ENCODE measurements at regions not wholly inside any gene's neighbourhood (a gene's known extent, or its start where the extent isn't known, plus 50 kb on each side); places are given as distances from the start of the nearest gene placed in this dataset.

DNA sequence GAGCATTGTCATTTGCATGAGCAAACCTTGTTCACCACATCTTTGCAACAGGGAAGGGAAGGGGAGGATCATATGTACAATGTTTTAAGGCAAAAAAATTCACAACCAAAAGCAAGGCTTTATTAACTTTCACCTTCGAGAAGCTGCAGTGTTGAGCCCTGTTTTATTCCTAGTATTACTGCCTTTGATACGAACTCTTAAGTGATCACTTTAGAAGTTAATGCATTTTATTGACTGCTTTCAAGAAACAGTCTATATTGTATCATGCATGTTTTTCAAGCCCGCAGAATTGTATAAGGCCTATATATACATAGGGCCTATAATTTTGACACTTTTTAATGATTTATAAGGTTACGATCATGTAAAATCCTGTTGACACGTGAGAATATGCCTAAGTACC, 117.5 kb upstream of the VPREB1 start:
- no peaks in the 10 kb centered on the region for H3K36me3 ChIP-seq (ENCODE audit: control insufficient read depth, insufficient read depth, low read length)
- H3K4me1 ChIP-seq, result no peaks in the 10 kb centered on the region
- Mint-ChIP-seq H3K27me3 (ENCODE audit: insufficient read depth, unreplicated experiment) (peaks cover 19% of the 10 kb centered on the region), H3K4me1 (ENCODE audit: low read depth, unreplicated experiment) (peaks cover under 1% of the 10 kb centered on the region), H3K27ac (ENCODE audit: unreplicated experiment) (no peak overlapping the region), H3K36me3 (ENCODE audit: insufficient read depth, unreplicated experiment) (no peaks in the 10 kb centered on the region), H3K9me3 (ENCODE audit: unreplicated experiment) (no peaks in the 10 kb centered on the region), H3K4me3 (ENCODE audit: unreplicated experiment) (no peak overlapping the region)
- DNase-seq, result no peak
- ChIA-PET CTCF (no interaction called here), POLR2A (no interaction called here)
- intact Hi-C loops (cut with micrococcal nuclease; ENCODE audit: unreplicated experiment), result no loop called here
- BruUV-seq (replicated peaks), result no TSS peak
- TF ChIP-seq, protein P1, sequence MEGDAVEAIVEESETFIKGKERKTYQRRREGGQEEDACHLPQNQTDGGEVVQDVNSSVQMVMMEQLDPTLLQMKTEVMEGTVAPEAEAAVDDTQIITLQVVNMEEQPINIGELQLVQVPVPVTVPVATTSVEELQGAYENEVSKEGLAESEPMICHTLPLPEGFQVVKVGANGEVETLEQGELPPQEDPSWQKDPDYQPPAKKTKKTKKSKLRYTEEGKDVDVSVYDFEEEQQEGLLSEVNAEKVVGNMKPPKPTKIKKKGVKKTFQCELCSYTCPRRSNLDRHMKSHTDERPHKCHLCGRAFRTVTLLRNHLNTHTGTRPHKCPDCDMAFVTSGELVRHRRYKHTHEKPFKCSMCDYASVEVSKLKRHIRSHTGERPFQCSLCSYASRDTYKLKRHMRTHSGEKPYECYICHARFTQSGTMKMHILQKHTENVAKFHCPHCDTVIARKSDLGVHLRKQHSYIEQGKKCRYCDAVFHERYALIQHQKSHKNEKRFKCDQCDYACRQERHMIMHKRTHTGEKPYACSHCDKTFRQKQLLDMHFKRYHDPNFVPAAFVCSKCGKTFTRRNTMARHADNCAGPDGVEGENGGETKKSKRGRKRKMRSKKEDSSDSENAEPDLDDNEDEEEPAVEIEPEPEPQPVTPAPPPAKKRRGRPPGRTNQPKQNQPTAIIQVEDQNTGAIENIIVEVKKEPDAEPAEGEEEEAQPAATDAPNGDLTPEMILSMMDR (IDR thresholded peaks at IDR 0.05; ENCODE audit: insufficient read depth in 1 of 2, low read depth in 1 of 2, low read length in 1 of 2, severe bottlenecking in 1 of 2, unreplicated experiment in 1 of 2), result no peak
- no peaks in the 10 kb centered on the region for H3K27me3 ChIP-seq (replicated peaks; ENCODE audit: control insufficient read depth, insufficient read depth, low read length)
- H3K4me3 ChIP-seq (ENCODE audit: low read depth, low read length), result no peak overlapping the region
- H3K9me3 ChIP-seq, result no peaks in the 10 kb centered on the region

DNA sequence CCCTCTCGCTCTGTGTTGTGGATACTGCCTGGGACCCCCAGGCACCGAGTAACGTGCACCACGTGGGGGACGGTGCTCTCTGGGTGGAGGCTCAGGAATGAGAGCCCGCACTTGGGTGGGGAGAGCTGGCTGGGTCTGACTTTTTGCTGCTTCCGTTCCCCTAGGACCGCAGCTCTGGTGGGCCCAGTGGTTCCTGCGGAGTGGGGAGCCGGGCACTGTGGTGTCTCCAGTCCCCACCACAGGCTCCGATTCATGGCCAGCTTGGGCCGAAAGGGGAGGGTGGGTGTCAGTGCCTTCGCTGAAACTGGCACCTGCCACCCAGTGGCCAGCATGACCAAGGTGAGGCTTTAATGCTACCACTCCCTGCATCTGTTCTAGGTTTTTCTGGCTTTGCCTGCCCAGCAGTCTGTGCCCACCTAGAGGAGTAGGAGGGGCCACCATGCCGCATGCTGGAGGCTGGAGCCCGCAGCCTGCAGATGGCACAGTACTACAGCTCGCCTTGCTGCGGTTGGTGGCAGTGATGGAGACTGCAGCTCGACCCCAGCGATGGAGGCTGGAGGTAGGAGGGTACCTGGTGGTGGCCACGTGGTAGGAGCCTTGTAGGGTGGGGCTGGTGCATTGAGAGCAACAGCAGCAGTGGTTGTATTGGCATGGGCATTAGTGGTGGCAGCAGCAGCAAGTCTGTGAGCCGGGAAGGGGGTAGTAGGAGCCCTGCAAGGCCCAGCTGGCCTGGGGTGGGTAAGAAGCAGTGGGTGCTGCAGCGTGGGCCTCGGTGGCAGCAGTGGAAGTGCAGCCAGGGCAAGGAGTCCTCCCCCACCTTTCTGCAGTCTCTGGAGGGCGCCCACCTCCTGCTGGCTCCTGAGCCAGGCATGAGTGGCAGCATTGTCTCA, 118.8 kb upstream of the VPREB1 start:
- Histone ChIP-seq H3K4me3 (ENCODE audit: low read depth, low read length) (no peak overlapping the region), H3K9me3 (no peaks in the 10 kb centered on the region), H3K27me3 (replicated peaks; ENCODE audit: control insufficient read depth, insufficient read depth, low read length) (no peaks in the 10 kb centered on the region), H3K4me1 (no peaks in the 10 kb centered on the region), H3K36me3 (ENCODE audit: control insufficient read depth, insufficient read depth, low read length) (no peaks in the 10 kb centered on the region)
- Mint-ChIP-seq H3K27ac (ENCODE audit: unreplicated experiment) (no peak overlapping the region), H3K9me3 (ENCODE audit: unreplicated experiment) (no peaks in the 10 kb centered on the region), H3K4me1 (ENCODE audit: low read depth, unreplicated experiment) (no peaks in the 10 kb centered on the region), H3K36me3 (ENCODE audit: insufficient read depth, unreplicated experiment) (no peaks in the 10 kb centered on the region), H3K4me3 (ENCODE audit: unreplicated experiment) (no peak overlapping the region), H3K27me3 (ENCODE audit: insufficient read depth, unreplicated experiment) (peaks cover 15% of the 10 kb centered on the region)
- DNase-seq, result no peak
- TF ChIP-seq, protein P1 (IDR thresholded peaks at IDR 0.05; ENCODE audit: insufficient read depth in 1 of 2, low read depth in 1 of 2, low read length in 1 of 2, severe bottlenecking in 1 of 2, unreplicated experiment in 1 of 2), result no peak
- intact Hi-C loops (cut with micrococcal nuclease; ENCODE audit: unreplicated experiment), result no loop called here
- BruUV-seq (replicated peaks), result no TSS peak
- CTCF ChIA-PET, result no interaction called here
- POLR2A ChIA-PET, result no interaction called here

DNA sequence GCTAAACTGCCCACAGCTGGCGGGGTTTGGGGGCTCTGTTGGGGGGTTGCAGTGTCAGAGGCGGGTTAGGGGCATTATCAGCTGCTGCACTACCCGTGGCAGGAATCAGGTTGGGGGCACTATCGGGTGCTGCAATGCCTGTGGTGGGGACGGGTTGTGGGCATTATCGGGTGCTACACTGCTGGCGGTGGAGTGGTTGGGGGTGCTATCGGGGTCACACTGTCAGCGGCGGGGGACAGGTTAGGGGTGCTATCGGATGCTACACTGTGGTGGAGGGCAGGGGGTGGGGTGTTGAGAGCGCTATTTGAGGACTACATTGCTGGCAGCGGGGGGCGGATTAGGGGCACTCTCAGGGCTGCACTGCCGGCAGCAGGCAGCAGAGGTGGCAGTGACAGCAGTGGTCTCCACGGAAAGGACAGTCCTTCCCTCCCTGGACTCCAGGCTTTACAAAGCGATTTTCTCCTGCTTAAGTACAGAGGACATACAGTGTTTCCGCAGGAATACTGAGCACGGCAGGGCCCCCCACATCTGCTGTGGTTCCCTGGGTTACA, 119.5 kb upstream of the VPREB1 start:
- H3K4me1 Mint-ChIP-seq (ENCODE audit: low read depth, unreplicated experiment), result no peaks in the 10 kb centered on the region
- CTCF ChIA-PET, result no interaction called here
- Histone ChIP-seq H3K4me1 (no peaks in the 10 kb centered on the region), H3K27me3 (replicated peaks; ENCODE audit: control insufficient read depth, insufficient read depth, low read length) (no peaks in the 10 kb centered on the region), H3K4me3 (ENCODE audit: low read depth, low read length) (no peak overlapping the region), H3K36me3 (ENCODE audit: control insufficient read depth, insufficient read depth, low read length) (no peaks in the 10 kb centered on the region), H3K9me3 (no peaks in the 10 kb centered on the region)
- H3K4me3 Mint-ChIP-seq (ENCODE audit: unreplicated experiment), result no peak overlapping the region
- H3K36me3 Mint-ChIP-seq (ENCODE audit: insufficient read depth, unreplicated experiment), result no peaks in the 10 kb centered on the region
- intact Hi-C loops (cut with micrococcal nuclease; ENCODE audit: unreplicated experiment), result no loop called here
- POLR2A ChIA-PET, result no interaction called here
- TF ChIP-seq, protein P1 (IDR thresholded peaks at IDR 0.05; ENCODE audit: insufficient read depth in 1 of 2, low read depth in 1 of 2, low read length in 1 of 2, severe bottlenecking in 1 of 2, unreplicated experiment in 1 of 2), result no peak
- H3K27me3 Mint-ChIP-seq (ENCODE audit: insufficient read depth, unreplicated experiment), result peaks cover 15% of the 10 kb centered on the region
- no peak for DNase-seq
- H3K9me3 Mint-ChIP-seq (ENCODE audit: unreplicated experiment), result no peaks in the 10 kb centered on the region
- no peak overlapping the region for H3K27ac Mint-ChIP-seq (ENCODE audit: unreplicated experiment)
- BruUV-seq (replicated peaks), result no TSS peak

Data from Caco-2 (cell line).